ENCODE measurements at regions not wholly inside any gene's neighbourhood (a gene's known extent, or its start where the extent isn't known, plus 50 kb on each side); places are given as distances from the start of the nearest gene placed in this dataset.

- TF ChIP-seq POLR2A (IDR thresholded peaks at IDR 0.05) = no peak
- TF ChIP-seq CTCF (IDR thresholded peaks at IDR 0.05) = no peak
- no peak for TF ChIP-seq EP300 (IDR thresholded peaks at IDR 0.05)
Observed at GRCh38 chr9:108113596-108113995, 624.0 kb upstream of the KLF4 start.
